ENCODE measurements at regions not wholly inside any gene's neighbourhood (a gene's known extent, or its start where the extent isn't known, plus 50 kb on each side); places are given as distances from the start of the nearest gene placed in this dataset.

GRCh38 chr4:153093802-153094201 lies 110.4 kb upstream of the TRIM2 start:
- Histone ChIP-seq H3K4me2 (no peak overlapping the region), H3K27ac (no peak overlapping the region), H3K9me3 (no peaks in the 10 kb centered on the region), H3K4me1 (no peaks in the 10 kb centered on the region), H3K4me3 (no peak overlapping the region)
- 55% methylated on average over 4 of the region's 4 CpGs for WGBS (ENCODE audit: missing lambda C conversion rate)
- no peak for ATAC-seq
- no peak for TF ChIP-seq NPAS2 (CRISPR knock-in tag; IDR thresholded peaks at IDR 0.05; ENCODE audit: borderline replicate concordance)
- TF ChIP-seq BCL3 (IDR thresholded peaks at IDR 0.05) = no peak
- no peak for TF ChIP-seq MAZ (IDR thresholded peaks at IDR 0.05; ENCODE audit: borderline replicate concordance, low read depth, low read length)
- TF ChIP-seq PHF8 (IDR thresholded peaks at IDR 0.05; ENCODE audit: borderline replicate concordance, low read depth) = no peak
- TF ChIP-seq KDM1A (IDR thresholded peaks at IDR 0.05; ENCODE audit: low read depth) = no peak
- TF ChIP-seq CHD2 (IDR thresholded peaks at IDR 0.05; ENCODE audit: low read length, partially characterized antibody) = no peak
- no peak for TF ChIP-seq HDAC2 (IDR thresholded peaks at IDR 0.05)
- TF ChIP-seq HOXB5 (CRISPR knock-in tag; IDR thresholded peaks at IDR 0.05) = no peak
- no peak for TF ChIP-seq ATOH8 (CRISPR knock-in tag; IDR thresholded peaks at IDR 0.05; ENCODE audit: low read depth)
- no peak for TF ChIP-seq CTCF (IDR thresholded peaks at IDR 0.05)
- TF ChIP-seq JUN (IDR thresholded peaks at IDR 0.05) = no peak
- no peak for TF ChIP-seq CEBPB (IDR thresholded peaks at IDR 0.05)
- no peak for TF ChIP-seq MAX (IDR thresholded peaks at IDR 0.05)
- no peak for TF ChIP-seq RAD21 (conservative IDR thresholded peaks at IDR 0.05 in 1 of 2, IDR thresholded peaks at IDR 0.05 in 1 of 2)
- TF ChIP-seq SREBF2 (IDR thresholded peaks at IDR 0.05) = no peak
- POLR2A ChIA-PET = no interaction called here
- CTCF ChIA-PET = interaction anchor here (1.0 to 1.2 kb wide), 3 partner anchors 10 to 34 kb away, joined by 4 to 5 read pairs (median 4); no protein-coding TSS in a partner anchor
- DNase-seq (ENCODE audit: low read depth in 1 of 2, low spot score in 1 of 2) = no peak
- FAIRE-seq = no peak

- Histone ChIP-seq H3K9me3 (no peaks in the 10 kb centered on the region), H3K27ac (no peak overlapping the region), H3K4me2 (no peak overlapping the region), H3K4me3 (no peak overlapping the region), H3K4me1 (no peaks in the 10 kb centered on the region)
- TF ChIP-seq TP53 (CRISPR knock-in tag; IDR thresholded peaks at IDR 0.05) (no peak), RAD21 (conservative IDR thresholded peaks at IDR 0.05 in 1 of 2, IDR thresholded peaks at IDR 0.05 in 1 of 2) (no peak), HOXA7 (CRISPR knock-in tag; IDR thresholded peaks at IDR 0.05) (no peak), ZC3H11A (IDR thresholded peaks at IDR 0.05) (no peak), CHD4 (IDR thresholded peaks at IDR 0.05; ENCODE audit: borderline replicate concordance) (no peak), JUNB (IDR thresholded peaks at IDR 0.05) (no peak), EHMT2 (IDR thresholded peaks at IDR 0.05; ENCODE audit: low read depth) (no peak), PBX3 (IDR thresholded peaks at IDR 0.05) (no peak), BHLHE40 (IDR thresholded peaks at IDR 0.05; ENCODE audit: low read depth, low read length) (no peak), E2F6 (IDR thresholded peaks at IDR 0.05; ENCODE audit: borderline replicate concordance, low read depth) (no peak), USF2 (IDR thresholded peaks at IDR 0.05) (no peak), KDM5A (IDR thresholded peaks at IDR 0.05) (no peak), CBX8 (IDR thresholded peaks at IDR 0.05) (no peak), MAX (IDR thresholded peaks at IDR 0.05) (no peak), ZSCAN20 (CRISPR knock-in tag; IDR thresholded peaks at IDR 0.05) (no peak), CEBPB (IDR thresholded peaks at IDR 0.05) (no peak)
- FAIRE-seq (no peak), ATAC-seq (no peak), DNase-seq (ENCODE audit: low read depth in 1 of 2, low spot score in 1 of 2) (no peak)
- ChIA-PET POLR2A (no interaction called here), CTCF (interaction anchor here (0.7 to 1.2 kb wide), 4 partner anchors 8 to 11 kb away, joined by 3 to 5 read pairs (median 4); no protein-coding TSS in a partner anchor)
- WGBS (ENCODE audit: missing lambda C conversion rate) = 71% methylated on average over 3 of the region's 3 CpGs
These were observed 109.8 kb upstream of the TRIM2 start for GRCh38 chr4:153094435-153094834.
